Activated CD4-positive, alpha-beta T cell treated with anti-CD3 and anti-CD28 coated beads for 36 hours (primary cell): ENCODE measurements at regions not wholly inside any gene's neighbourhood (a gene's known extent, or its start where the extent isn't known, plus 50 kb on each side); places are given as distances from the start of the nearest gene placed in this dataset.

ENCODE experiments used
- ATAC-seq: fragments of 200-7000 bp; cut with Tn5 transposase; one replicate; pipeline ENCODE4 v1.10.0; 2021; ENCODE audit warnings: mild to moderate bottlenecking, moderate library complexity
- CTCF ChIA-PET: fragments of 350-600 bp; sonication (Branson Sonifier 250); formaldehyde crosslinking; loops from one replicate; lab custom pipeline; 2021; ENCODE audit warnings: antibody characterized with exemption; lab: Charles Lee
- POLR2A ChIA-PET: fragments of 350-600 bp; sonication (Branson Sonifier 250); formaldehyde crosslinking; loops from one replicate; lab custom pipeline; 2021; ENCODE audit warnings: antibody characterized with exemption, inconsistent platforms; lab: Charles Lee
- DNase-seq: peaks from one replicate; pipeline ENCODE4 v3.0.0-alpha.2; 2020
- H3K27ac Mint-ChIP-seq: one replicate; pipeline ENCODE4 v1.8.0; 2021; ENCODE audit warnings: mixed read lengths
- H3K27me3 Mint-ChIP-seq: one replicate; pipeline ENCODE4 v1.8.0; 2021; ENCODE audit warnings: mixed read lengths
- H3K36me3 Mint-ChIP-seq: one replicate; pipeline ENCODE4 v1.8.0; 2021; ENCODE audit warnings: low read depth, mixed read lengths
- H3K4me1 Mint-ChIP-seq: one replicate; pipeline ENCODE4 v1.8.0; 2021; ENCODE audit warnings: mixed read lengths
- H3K4me3 Mint-ChIP-seq: one replicate; pipeline ENCODE4 v1.8.0; 2021; ENCODE audit warnings: mild to moderate bottlenecking, moderate library complexity, mixed read lengths
- H3K9me3 Mint-ChIP-seq: one replicate; pipeline ENCODE4 v1.8.0; 2021; ENCODE audit warnings: low read depth, mixed read lengths
- intact Hi-C, 2 experiments: fragments of 100-400 bp; cut with DNase I in 1 of 2; cut with micrococcal nuclease in 1 of 2; formaldehyde crosslinking; loops; one replicate each; pipeline versions ENCODE4 v1.14.2 to v1.15.1; 2022 to 2024; cut with DNase I, micrococcal nuclease

DNA sequence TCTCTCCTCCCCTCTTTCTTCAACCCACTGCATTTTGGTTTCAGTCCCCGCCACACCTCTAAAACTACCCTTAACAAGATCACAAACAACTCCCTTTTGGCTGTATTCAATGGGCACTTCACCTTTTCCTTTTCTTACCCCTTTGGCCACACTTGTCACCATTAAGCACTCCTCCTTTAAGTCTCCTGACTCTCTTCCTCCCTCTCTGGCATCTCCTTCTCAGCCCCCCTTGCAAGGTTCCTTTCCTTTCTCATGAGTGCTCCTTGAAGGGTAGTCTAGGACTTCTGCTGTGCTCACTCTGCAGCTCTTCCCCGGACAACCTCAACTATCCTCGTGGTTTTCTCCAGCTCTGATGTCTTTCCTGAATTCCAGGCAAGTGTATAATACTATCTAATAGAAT, 103.7 kb downstream of the RPL22L1 start:
- intact Hi-C loops: no loop called here
- ChIA-PET POLR2A (no interaction called here), CTCF (no interaction called here)
- Mint-ChIP-seq H3K27ac (no peak overlapping the region), H3K36me3 (no peaks in the 10 kb centered on the region), H3K27me3 (peaks cover 3% of the 10 kb centered on the region), H3K4me3 (no peak overlapping the region), H3K9me3 (no peaks in the 10 kb centered on the region), H3K4me1 (no peaks in the 10 kb centered on the region)
- ATAC-seq: no peak
- no peak for DNase-seq

DNA sequence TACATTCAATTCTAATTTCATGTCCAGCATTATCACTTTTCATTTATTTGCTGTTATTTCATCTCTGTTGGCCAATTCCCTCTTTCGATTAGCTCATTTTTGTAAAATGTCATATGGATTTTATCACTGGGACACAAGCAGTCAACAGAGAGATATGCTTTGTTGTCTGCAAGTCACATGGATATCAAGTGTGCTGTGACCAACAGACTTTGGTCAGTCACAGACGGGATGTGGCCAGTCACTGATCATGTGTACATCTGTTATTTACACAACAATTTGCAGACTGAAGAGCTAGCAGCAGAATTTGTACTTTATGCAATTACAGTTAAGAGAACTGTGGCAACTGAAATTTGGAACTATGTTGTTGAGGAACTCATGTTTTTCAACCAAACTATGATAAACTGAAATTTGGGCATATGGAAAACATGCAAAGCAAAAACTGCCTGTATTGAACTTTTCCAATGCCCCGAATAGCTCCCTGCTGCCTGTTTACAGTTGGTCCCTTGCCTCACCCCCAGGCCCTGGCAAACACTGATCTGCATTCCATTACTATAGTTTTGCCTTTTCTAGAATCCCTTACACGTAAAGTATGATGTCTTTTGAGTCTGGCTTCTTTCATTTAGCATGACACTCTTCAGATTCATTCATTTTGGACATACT, 104.4 kb downstream of the RPL22L1 start:
- Mint-ChIP-seq H3K4me3 (no peak overlapping the region), H3K9me3 (no peaks in the 10 kb centered on the region), H3K4me1 (no peaks in the 10 kb centered on the region), H3K36me3 (no peaks in the 10 kb centered on the region), H3K27ac (no peak overlapping the region), H3K27me3 (peaks cover under 1% of the 10 kb centered on the region)
- CTCF ChIA-PET: no interaction called here
- DNase-seq: no peak
- intact Hi-C loops: no loop called here
- POLR2A ChIA-PET: no interaction called here
- ATAC-seq: no peak

DNA sequence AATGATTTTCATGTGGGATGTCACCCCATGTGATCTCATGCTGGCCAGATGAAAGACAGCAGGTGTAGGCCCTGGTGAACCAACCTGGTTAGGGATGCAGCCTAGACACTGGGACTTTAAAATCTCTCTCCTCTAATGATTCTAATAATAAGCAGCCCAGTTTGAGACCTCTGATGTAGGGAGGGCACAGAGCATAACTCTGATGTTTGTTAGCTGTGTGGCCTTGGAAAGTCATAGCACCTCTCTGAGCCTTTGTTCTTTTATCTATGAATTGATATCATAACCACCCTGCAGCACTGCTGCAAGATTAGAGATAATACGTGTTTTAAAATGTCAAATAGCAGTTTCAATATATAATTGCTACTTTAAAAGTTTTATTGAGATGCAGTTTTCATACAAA, 106.0 kb downstream of the RPL22L1 start:
- H3K9me3 Mint-ChIP-seq: no peaks in the 10 kb centered on the region
- peaks cover 2% of the 10 kb centered on the region for H3K27me3 Mint-ChIP-seq
- intact Hi-C loops: no loop called here
- no peak overlapping the region for H3K4me3 Mint-ChIP-seq
- POLR2A ChIA-PET: no interaction called here
- CTCF ChIA-PET: interaction anchor here (0.7 kb wide), 1 partner anchor 369 kb away, joined by 3 read pairs; no protein-coding TSS in a partner anchor
- ATAC-seq: no peak
- DNase-seq: no peak
- no peak overlapping the region for H3K27ac Mint-ChIP-seq
- no peaks in the 10 kb centered on the region for H3K4me1 Mint-ChIP-seq
- H3K36me3 Mint-ChIP-seq: no peaks in the 10 kb centered on the region

- Mint-ChIP-seq H3K4me3 (no peak overlapping the region), H3K4me1 (no peaks in the 10 kb centered on the region), H3K27ac (no peak overlapping the region), H3K9me3 (no peaks in the 10 kb centered on the region), H3K27me3 (peaks cover 2% of the 10 kb centered on the region), H3K36me3 (no peaks in the 10 kb centered on the region)
- CTCF ChIA-PET: no interaction called here
- ATAC-seq: no peak
- POLR2A ChIA-PET: no interaction called here
- no peak for DNase-seq
- intact Hi-C loops: no loop called here
These were observed 107.9 kb downstream of the RPL22L1 start for GRCh38 chr3:170762064-170762463.

DNA sequence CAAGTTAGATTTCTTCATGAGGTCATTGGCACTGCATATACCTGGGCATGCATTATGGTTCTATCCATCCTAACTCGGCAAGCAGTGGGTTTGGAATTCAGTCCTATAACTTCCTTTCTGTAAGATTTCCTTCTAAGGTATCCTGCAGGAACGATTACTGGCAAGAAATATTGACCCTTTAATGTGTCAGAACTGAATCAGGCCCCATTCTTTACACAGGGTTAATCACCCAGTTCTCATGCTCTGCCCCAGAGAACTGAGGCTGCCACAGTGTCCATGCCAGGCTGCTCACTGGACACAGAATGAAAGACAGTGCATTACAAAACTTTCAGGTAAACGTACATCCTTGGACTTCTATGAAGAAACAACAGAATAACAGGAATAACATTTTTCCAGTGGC, 108.9 kb downstream of the RPL22L1 start:
- intact Hi-C loops: no loop called here
- Mint-ChIP-seq H3K36me3 (no peaks in the 10 kb centered on the region), H3K4me3 (no peak overlapping the region), H3K4me1 (no peaks in the 10 kb centered on the region), H3K27me3 (peaks cover 2% of the 10 kb centered on the region), H3K9me3 (no peaks in the 10 kb centered on the region), H3K27ac (no peak overlapping the region)
- no peak for DNase-seq
- ChIA-PET CTCF (no interaction called here), POLR2A (no interaction called here)
- no peak for ATAC-seq

DNA sequence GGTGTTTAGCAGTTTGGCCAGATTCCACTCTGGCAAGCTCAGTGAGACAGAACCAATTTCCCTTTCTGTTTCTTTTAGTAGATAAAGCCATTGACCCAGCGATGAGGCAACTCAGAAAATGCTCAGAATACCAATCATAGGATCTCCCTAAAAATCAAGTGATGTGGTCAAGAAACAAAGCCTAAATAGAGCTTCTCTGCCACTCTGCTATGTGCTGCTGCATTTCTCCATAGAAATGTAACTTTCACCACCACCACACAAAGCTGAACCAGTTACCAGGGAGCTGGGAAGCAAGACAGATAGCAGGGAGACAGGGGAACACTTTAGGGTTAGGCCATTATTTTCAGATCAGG, 109.8 kb downstream of the RPL22L1 start:
- Mint-ChIP-seq H3K4me1 (no peaks in the 10 kb centered on the region), H3K36me3 (no peaks in the 10 kb centered on the region), H3K4me3 (no peak overlapping the region), H3K9me3 (no peaks in the 10 kb centered on the region), H3K27ac (no peak overlapping the region), H3K27me3 (peaks cover 2% of the 10 kb centered on the region)
- POLR2A ChIA-PET: no interaction called here
- intact Hi-C loops: no loop called here
- DNase-seq (no peak), ATAC-seq (no peak)
- CTCF ChIA-PET: interaction anchor here (0.8 kb wide), 1 partner anchor 81 kb away, joined by 3 read pairs; no protein-coding TSS in a partner anchor

GRCh38 chr3:170759511-170760173, 110.4 kb downstream of the RPL22L1 start:
- no peaks in the 10 kb centered on the region for H3K4me1 Mint-ChIP-seq
- ATAC-seq: no peak
- no peak overlapping the region for H3K4me3 Mint-ChIP-seq
- ChIA-PET POLR2A (interaction anchor here (0.6 kb wide), 1 partner anchor 37 kb away, joined by 3 read pairs; no protein-coding TSS in a partner anchor), CTCF (no interaction called here)
- H3K9me3 Mint-ChIP-seq: no peaks in the 10 kb centered on the region
- H3K27me3 Mint-ChIP-seq: peaks cover 2% of the 10 kb centered on the region
- no peak for DNase-seq
- H3K36me3 Mint-ChIP-seq: no peaks in the 10 kb centered on the region
- H3K27ac Mint-ChIP-seq: no peak overlapping the region
- intact Hi-C loops: no loop called here

- CTCF ChIA-PET: no interaction called here
- peaks cover 14% of the 10 kb centered on the region for H3K27me3 Mint-ChIP-seq
- H3K9me3 Mint-ChIP-seq: no peaks in the 10 kb centered on the region
- intact Hi-C loops: no loop called here
- no peak overlapping the region for H3K27ac Mint-ChIP-seq
- no peak for ATAC-seq
- no peaks in the 10 kb centered on the region for H3K4me1 Mint-ChIP-seq
- H3K4me3 Mint-ChIP-seq: no peak overlapping the region
- H3K36me3 Mint-ChIP-seq: no peaks in the 10 kb centered on the region
- DNase-seq: no peak
- POLR2A ChIA-PET: no interaction called here
These were observed 113.0 kb downstream of the RPL22L1 start for GRCh38 chr3:170757038-170757437.

GRCh38 chr3:170754311-170754693, 115.7 kb downstream of the RPL22L1 start:
- CTCF ChIA-PET: interaction anchor here (1.1 kb wide), 1 partner anchor 50 kb away, joined by 3 read pairs; no protein-coding TSS in a partner anchor
- Mint-ChIP-seq H3K9me3 (no peaks in the 10 kb centered on the region), H3K4me1 (no peaks in the 10 kb centered on the region), H3K4me3 (no peak overlapping the region), H3K27ac (no peak overlapping the region), H3K27me3 (peaks cover 30% of the 10 kb centered on the region), H3K36me3 (no peaks in the 10 kb centered on the region)
- POLR2A ChIA-PET: no interaction called here
- no peak for ATAC-seq
- intact Hi-C loops: no loop called here
- DNase-seq: no peak

DNA sequence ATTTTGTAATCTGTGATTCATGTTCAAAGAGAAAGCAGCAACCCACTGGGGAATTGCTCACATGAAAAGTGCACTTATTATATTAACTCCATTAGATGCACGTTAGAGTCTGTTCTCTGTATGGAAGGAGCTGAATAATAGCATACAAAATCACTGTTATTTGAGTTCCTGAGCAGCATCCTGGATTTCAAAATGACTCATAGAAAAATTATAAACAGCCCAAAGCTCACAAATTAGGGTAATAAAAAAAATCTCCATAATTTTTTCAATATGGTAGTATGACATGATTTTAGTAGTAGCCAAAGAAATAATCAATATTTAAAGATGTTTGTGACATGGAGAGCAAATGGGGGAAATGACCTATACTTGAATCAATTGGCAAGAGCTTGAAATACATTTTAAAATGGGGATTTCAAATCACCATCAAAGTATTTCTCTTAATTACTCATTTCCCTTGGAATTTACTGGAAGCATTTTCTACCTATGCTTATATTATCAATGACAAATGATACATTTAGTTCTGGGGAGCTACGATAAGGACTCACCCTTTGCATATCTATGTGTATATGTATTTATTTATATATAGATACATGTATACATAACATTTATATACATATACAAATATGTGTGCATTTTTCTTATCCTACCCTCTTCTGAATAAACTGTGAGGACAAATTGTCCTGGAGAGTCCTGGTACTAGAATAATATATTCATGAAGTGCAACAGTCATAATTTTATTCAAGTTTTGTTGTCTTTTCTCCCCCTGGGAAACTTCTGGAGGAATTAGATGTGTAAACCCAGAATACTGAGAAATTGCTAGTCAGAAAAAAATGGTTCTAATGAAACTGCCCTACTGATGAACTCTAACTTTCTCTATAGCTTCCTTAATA, 116.3 kb downstream of the RPL22L1 start:
- Mint-ChIP-seq H3K4me1 (no peaks in the 10 kb centered on the region), H3K9me3 (no peaks in the 10 kb centered on the region), H3K27me3 (peaks cover 34% of the 10 kb centered on the region), H3K27ac (no peak overlapping the region), H3K36me3 (no peaks in the 10 kb centered on the region), H3K4me3 (no peak overlapping the region)
- ChIA-PET POLR2A (no interaction called here), CTCF (interaction anchor here (1.0 to 1.1 kb wide), 2 partner anchors 51 to 58 kb away, joined by 3 to 4 read pairs; no protein-coding TSS in a partner anchor)
- intact Hi-C loops: no loop called here
- ATAC-seq (no peak), DNase-seq (no peak)

DNA sequence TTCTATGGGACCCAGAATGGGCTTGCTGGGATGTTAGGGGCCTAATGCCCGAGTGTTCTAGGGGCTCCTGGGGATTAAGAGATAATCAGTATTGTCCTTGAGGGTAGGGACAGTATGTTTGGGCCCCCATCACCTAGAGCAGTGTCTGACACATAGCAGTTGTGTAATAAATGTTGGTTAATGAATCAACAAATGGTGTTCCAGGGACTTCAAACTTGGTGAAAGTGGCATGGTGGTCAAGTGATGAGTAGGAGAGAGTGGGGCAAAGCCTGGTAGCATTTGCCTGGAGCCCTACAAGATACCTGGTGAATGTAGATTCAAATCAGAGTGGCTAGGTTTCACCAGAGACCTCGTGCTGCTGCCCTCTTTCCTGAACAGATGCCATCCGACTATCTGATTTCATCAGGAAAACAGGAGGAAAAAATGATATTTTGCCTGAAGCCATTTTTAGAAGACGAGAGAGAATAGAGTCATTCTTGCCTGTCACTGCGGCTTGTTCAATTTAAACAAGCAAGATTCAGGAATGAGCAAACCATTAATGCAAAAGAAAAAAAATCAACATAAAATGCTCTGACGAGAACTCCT, 117.3 kb downstream of the RPL22L1 start:
- Mint-ChIP-seq H3K27ac (no peak overlapping the region), H3K36me3 (no peaks in the 10 kb centered on the region), H3K9me3 (no peaks in the 10 kb centered on the region), H3K4me3 (no peak overlapping the region), H3K4me1 (no peaks in the 10 kb centered on the region), H3K27me3 (peaks cover 38% of the 10 kb centered on the region)
- ChIA-PET CTCF (no interaction called here), POLR2A (no interaction called here)
- DNase-seq (no peak), ATAC-seq (no peak)
- intact Hi-C loops: no loop called here
